Gastrocnemius medialis (tissue), 4 donors: ENCODE measurements at regions not wholly inside any gene's neighbourhood (a gene's known extent, or its start where the extent isn't known, plus 50 kb on each side); places are given as distances from the start of the nearest gene placed in this dataset.

Source experiments
- ATAC-seq, 2 donors: fragments of 150-250 bp; one replicate each; pipeline ENCODE4 v1.9.1; 2016
- DNase-seq, 2 donors: peaks; one replicate each; pipeline ENCODE4 v3.0.0-alpha.2; 2019
- H3K27ac ChIP-seq, 4 donors: fragments of 200-600 bp; sonication (generic); 1 replicate in 1 of 4; 2 replicates in 3 of 4; pipeline ENCODE4 v1.5.1; 2016 to 2018; ENCODE audit warnings: mild to moderate bottlenecking in 2 of 4, moderate library complexity in 1 of 4
- H3K27me3 ChIP-seq, 3 donors: fragments of 200-600 bp; sonication (generic) in 2 of 3; 1 replicate in 1 of 3; 2 replicates in 2 of 3; pipeline versions ENCODE4 v1.5.1 to v1.6.0; 2016 to 2019; ENCODE audit warnings: mild to moderate bottlenecking in 1 of 3, moderate library complexity in 1 of 3
- H3K36me3 ChIP-seq, 2 donors: fragments of 200-600 bp; sonication (generic) in 1 of 2; one replicate each; pipeline ENCODE4 v1.5.1; 2017 to 2018
- H3K4me1 ChIP-seq, 2 donors: fragments of 200-600 bp; sonication (generic) in 1 of 2; one replicate each; pipeline ENCODE4 v1.5.1; 2016 to 2017; ENCODE audit warnings: mild to moderate bottlenecking in 2 of 2
- H3K4me3 ChIP-seq, 4 donors: fragments of 200-600 bp; sonication (generic) in 3 of 4; 1 replicate in 1 of 4; 2 replicates in 3 of 4; pipeline ENCODE4 v1.5.1; 2016 to 2019; ENCODE audit warnings: mild to moderate bottlenecking in 2 of 4
- H3K9me3 ChIP-seq, 3 donors: fragments of 200-600 bp; sonication (generic) in 2 of 3; 1 replicate in 1 of 3; 2 replicates in 2 of 3; pipeline ENCODE4 v1.5.1; 2016 to 2019
- POLR2A ChIP-seq, 2 donors: fragments of 450-650 bp; IDR thresholded peaks; one replicate each; pipeline ENCODE4 v1.6.1; 2017; ENCODE audit warnings: antibody characterized with exemption in 2 of 2, mild to moderate bottlenecking in 2 of 2, moderate library complexity in 2 of 2
- in situ Hi-C, 4 donors: fragments of 200-750 bp; cut with MboI; loops; one replicate each; pipeline versions ENCODE4 v1.15.0 to v1.8.0; 2017; ENCODE audit warnings: low sequenced_read_pairs in 4 of 4
- intact Hi-C: fragments of 100-400 bp; cut with DNase I; formaldehyde crosslinking; loops from one replicate; pipeline ENCODE4 v1.15.1; 2023; ENCODE audit warnings: low total_unique reads
- TF ChIP-seq, protein P1 (sequence below), 5 experiments: fragments of 450-650 bp in 3 of 5; fragments of 200-600 bp in 2 of 5; sonication (generic) in 2 of 5; IDR thresholded peaks in 4 of 5; conservative IDR thresholded peaks in 1 of 5; 1 replicate in 4 of 5; 2 replicates in 1 of 5; pipeline ENCODE4 v1.5.1; 2016 to 2019; ENCODE audit warnings: antibody characterized with exemption in 5 of 5, mild to moderate bottlenecking in 3 of 5, moderate library complexity in 3 of 5

DNA sequence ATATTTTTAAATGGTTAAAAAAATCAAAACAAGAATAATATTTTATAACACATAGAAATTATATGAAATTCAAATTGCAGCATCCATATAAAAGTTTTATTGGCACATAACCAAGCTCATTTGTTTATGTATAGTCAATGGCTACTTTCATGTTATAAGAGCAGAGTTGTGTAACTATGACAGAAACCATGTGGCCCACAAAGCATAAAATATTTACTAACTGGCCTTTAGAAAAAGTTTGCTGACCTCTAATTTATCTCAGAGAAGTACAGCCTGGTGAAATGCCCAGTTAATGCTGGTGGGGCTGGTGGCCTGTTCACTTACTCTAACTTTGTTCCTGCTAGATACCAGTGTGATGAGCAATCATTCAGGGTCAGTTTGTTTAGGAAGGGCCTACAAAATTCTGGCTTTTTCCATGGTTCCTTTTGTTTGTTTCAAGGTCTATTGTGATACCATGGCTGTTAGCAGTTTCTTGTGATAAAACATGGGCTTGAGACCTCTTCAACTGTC lies 104.6 kb downstream of the PPP1R2C start:
- H3K36me3 ChIP-seq, result no peaks in the 10 kb centered on the region
- no peak for ATAC-seq
- DNase-seq, result no peak
- H3K27me3 ChIP-seq, result no peaks in the 10 kb centered on the region
- TF ChIP-seq POLR2A (IDR thresholded peaks at IDR 0.05), result no peak
- TF ChIP-seq, protein P1, sequence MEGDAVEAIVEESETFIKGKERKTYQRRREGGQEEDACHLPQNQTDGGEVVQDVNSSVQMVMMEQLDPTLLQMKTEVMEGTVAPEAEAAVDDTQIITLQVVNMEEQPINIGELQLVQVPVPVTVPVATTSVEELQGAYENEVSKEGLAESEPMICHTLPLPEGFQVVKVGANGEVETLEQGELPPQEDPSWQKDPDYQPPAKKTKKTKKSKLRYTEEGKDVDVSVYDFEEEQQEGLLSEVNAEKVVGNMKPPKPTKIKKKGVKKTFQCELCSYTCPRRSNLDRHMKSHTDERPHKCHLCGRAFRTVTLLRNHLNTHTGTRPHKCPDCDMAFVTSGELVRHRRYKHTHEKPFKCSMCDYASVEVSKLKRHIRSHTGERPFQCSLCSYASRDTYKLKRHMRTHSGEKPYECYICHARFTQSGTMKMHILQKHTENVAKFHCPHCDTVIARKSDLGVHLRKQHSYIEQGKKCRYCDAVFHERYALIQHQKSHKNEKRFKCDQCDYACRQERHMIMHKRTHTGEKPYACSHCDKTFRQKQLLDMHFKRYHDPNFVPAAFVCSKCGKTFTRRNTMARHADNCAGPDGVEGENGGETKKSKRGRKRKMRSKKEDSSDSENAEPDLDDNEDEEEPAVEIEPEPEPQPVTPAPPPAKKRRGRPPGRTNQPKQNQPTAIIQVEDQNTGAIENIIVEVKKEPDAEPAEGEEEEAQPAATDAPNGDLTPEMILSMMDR (IDR thresholded peaks at IDR 0.05 in 4 of 5, conservative IDR thresholded peaks at IDR 0.05 in 1 of 5), result no peak
- no peak overlapping the region for H3K27ac ChIP-seq
- H3K4me1 ChIP-seq, result no peaks in the 10 kb centered on the region
- no peak overlapping the region for H3K4me3 ChIP-seq
- in situ Hi-C loops (no loop called here), intact Hi-C loops (no loop called here)
- no peaks in the 10 kb centered on the region for H3K9me3 ChIP-seq

DNA sequence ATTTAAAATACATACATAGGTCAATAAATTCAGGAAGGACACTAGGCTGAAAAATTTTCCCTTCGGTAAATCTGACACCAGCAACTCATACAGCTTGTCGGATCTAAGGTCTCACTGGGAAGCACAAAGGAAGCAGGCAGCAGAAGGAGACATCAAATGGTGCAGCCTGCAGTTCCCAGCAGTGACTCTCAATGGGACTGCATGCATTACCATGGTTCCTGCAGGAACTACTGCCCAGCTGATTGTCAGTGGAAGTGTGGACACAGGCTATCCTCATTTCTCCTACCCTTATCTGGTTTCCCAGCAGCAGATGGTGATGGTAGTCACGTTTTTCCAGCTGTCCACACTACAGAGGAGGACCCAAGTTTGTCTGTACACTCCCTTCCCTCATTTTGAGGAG lies 113.3 kb downstream of the PPP1R2C start:
- no peaks in the 10 kb centered on the region for H3K9me3 ChIP-seq
- no peak for ATAC-seq
- no peaks in the 10 kb centered on the region for H3K36me3 ChIP-seq
- H3K4me3 ChIP-seq, result no peak overlapping the region
- H3K27ac ChIP-seq, result no peak overlapping the region
- in situ Hi-C loops, result no loop called here
- no peaks in the 10 kb centered on the region for H3K4me1 ChIP-seq
- H3K27me3 ChIP-seq, result no peaks in the 10 kb centered on the region
- DNase-seq, result no peak
- intact Hi-C loops, result no loop called here
- TF ChIP-seq, protein P1 (IDR thresholded peaks at IDR 0.05 in 4 of 5, conservative IDR thresholded peaks at IDR 0.05 in 1 of 5), result no peak
- TF ChIP-seq POLR2A (IDR thresholded peaks at IDR 0.05), result no peak

DNA sequence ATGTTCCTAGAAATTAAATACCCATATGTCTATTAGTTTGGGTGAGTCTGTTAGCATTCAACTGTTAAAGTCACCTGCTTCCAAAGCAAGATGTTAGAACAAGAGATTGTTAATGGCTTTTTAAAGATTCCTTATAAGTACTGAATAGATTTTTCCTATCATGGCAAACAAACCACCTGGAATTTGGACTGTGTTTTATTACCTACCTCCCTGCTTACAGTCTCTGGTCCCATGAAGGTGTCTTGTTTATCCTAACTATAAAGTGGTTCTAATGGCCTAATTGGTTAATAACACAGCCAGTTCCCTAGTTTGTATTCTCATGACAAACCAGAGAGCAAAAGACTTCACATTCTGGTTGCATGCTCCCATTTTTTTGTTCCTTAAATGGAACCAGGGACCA lies 149.5 kb downstream of the PPP1R2C start:
- ATAC-seq, result no peak
- Histone ChIP-seq H3K36me3 (no peaks in the 10 kb centered on the region), H3K27me3 (no peaks in the 10 kb centered on the region), H3K4me3 (no peak overlapping the region), H3K4me1 (no peaks in the 10 kb centered on the region), H3K9me3 (no peaks in the 10 kb centered on the region), H3K27ac (no peak overlapping the region)
- DNase-seq, result no peak
- TF ChIP-seq, protein P1 (IDR thresholded peaks at IDR 0.05 in 4 of 5, conservative IDR thresholded peaks at IDR 0.05 in 1 of 5), result no peak
- no peak for TF ChIP-seq POLR2A (IDR thresholded peaks at IDR 0.05)
- in situ Hi-C loops, result no loop called here
- intact Hi-C loops, result no loop called here

DNA sequence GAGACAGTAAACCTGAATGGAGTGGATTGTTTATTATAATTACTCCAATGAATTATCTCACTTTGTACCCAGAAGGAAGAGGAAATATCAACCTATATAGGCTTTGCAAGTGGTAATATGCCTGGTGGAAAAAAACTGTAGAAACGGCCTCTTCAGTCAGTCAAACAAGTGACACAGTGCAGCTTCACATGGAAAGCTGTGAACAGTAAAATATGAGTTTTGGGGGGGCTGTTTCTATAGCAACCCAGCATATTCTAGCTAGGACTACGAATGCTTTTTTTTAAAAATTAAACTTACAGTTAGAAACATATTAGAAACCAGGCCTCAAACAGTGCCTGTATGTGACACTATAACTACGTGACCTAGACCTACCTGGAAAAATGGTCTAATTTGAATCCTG lies 150.1 kb downstream of the PPP1R2C start:
- intact Hi-C loops, result no loop called here
- no peak for DNase-seq

More for the DNA sequence above, 150.1 kb downstream of the PPP1R2C start:
- TF ChIP-seq, protein P1 (IDR thresholded peaks at IDR 0.05 in 4 of 5, conservative IDR thresholded peaks at IDR 0.05 in 1 of 5), result no peak
- no peak for TF ChIP-seq POLR2A (IDR thresholded peaks at IDR 0.05)
- Histone ChIP-seq H3K4me3 (no peak overlapping the region), H3K4me1 (no peaks in the 10 kb centered on the region), H3K9me3 (no peaks in the 10 kb centered on the region), H3K27me3 (no peaks in the 10 kb centered on the region), H3K36me3 (no peaks in the 10 kb centered on the region), H3K27ac (no peak overlapping the region)
- in situ Hi-C loops, result no loop called here
- no peak for ATAC-seq
